ENCODE measurements at regions not wholly inside any gene's neighbourhood (a gene's known extent, or its start where the extent isn't known, plus 50 kb on each side); places are given as distances from the start of the nearest gene placed in this dataset.

DNA sequence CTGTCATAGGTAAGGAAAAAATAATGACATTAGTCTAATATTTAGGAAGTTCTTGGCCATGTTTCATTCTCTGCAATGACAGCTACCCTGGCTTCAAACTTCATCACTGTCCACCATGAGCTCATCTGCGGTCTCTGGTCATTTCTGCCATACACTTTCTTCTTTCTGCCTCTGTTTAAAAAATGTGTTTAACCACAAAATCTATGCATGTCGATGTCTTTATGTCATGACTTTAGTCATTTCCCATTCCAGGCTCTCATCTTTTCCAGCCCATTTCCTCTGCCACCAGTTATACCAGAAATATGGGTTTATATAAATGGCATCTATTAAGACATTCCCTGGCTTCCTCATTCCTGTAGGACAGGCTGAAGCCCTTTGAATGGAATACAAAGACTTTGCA, 68.5 kb upstream of the DUSP10 start:
- Mint-ChIP-seq H3K4me1 (peaks cover 9% of the 10 kb centered on the region), H3K4me3 (no peak overlapping the region), H3K27me3 (ENCODE audit: insufficient read depth) (no peaks in the 10 kb centered on the region), H3K27ac (no peak overlapping the region), H3K36me3 (ENCODE audit: low read depth) (no peaks in the 10 kb centered on the region), H3K9me3 (no peaks in the 10 kb centered on the region)
- no peak for DNase-seq
- Histone ChIP-seq H3K9ac (ENCODE audit: extremely low read depth, low read length, poor library complexity, severe bottlenecking) (no peak overlapping the region), H3K27ac (ENCODE audit: low read depth, low read length) (no peak overlapping the region), H3K4me1 (ENCODE audit: control insufficient read depth, insufficient read depth, low read length) (peaks cover 6% of the 10 kb centered on the region), H3K4me3 (ENCODE audit: low read length) (no peak overlapping the region), H3K36me3 (ENCODE audit: control insufficient read depth, insufficient read depth, low read length) (no peaks in the 10 kb centered on the region), H3K27me3 (ENCODE audit: control insufficient read depth, insufficient read depth, low read length, poor library complexity, severe bottlenecking) (no peaks in the 10 kb centered on the region), H3K9me3 (ENCODE audit: control insufficient read depth, low read length) (no peaks in the 10 kb centered on the region)
- WGBS, 2 experiments (ENCODE audit: insufficient coverage in 1 of 2, insufficient read length in 1 of 2), result 97 to 100% methylated on average over 1 to 2 of the region's 2 CpGs
- TF ChIP-seq, protein P1, sequence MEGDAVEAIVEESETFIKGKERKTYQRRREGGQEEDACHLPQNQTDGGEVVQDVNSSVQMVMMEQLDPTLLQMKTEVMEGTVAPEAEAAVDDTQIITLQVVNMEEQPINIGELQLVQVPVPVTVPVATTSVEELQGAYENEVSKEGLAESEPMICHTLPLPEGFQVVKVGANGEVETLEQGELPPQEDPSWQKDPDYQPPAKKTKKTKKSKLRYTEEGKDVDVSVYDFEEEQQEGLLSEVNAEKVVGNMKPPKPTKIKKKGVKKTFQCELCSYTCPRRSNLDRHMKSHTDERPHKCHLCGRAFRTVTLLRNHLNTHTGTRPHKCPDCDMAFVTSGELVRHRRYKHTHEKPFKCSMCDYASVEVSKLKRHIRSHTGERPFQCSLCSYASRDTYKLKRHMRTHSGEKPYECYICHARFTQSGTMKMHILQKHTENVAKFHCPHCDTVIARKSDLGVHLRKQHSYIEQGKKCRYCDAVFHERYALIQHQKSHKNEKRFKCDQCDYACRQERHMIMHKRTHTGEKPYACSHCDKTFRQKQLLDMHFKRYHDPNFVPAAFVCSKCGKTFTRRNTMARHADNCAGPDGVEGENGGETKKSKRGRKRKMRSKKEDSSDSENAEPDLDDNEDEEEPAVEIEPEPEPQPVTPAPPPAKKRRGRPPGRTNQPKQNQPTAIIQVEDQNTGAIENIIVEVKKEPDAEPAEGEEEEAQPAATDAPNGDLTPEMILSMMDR (conservative IDR thresholded peaks at IDR 0.05), result no peak

DNA sequence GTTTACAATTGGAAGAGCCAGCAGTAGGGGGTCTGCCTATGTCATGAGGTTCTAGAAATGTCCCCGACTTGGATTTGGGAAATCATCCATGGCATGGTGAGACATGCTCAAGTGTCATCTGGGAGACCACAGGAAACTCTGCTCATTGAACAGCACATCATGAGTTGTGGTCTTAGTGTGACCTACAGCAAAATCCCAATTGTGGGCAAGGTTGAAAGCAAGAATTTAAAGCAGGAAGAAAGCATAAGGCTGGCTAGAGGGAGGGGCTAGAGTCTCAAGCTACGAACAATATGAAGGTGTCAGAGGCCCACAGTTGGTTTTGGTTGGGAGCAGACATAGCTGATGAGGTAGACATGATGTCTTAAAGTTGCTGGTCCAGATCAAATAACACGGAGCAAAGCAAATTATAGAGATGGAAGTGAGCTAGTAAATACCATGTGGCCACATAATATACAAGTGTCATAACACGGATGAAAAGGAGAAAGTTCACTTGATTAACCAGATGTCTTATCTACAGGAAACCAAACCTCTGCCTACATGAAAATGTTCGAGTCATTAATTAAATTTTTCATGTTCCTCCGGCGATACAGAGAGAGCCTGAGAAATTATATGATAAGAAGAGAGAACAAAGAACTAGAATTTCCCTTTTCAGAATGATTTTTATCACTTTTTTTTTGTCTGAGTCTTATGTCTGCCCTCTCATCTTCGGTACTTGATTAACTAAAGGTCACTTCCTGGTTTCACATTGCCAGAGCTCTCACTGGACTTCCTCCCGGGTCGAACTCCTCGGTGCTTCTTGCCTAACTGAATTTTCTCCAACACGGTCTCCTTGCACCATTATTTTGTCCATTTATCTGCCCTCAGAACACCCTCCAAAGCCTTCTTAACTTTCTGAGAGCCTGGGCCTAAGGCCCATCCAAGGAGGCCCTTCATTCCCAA, 67.5 kb upstream of the DUSP10 start:
- no peaks in the 10 kb centered on the region for H3K27me3 ChIP-seq (ENCODE audit: control insufficient read depth, insufficient read depth, low read length, poor library complexity, severe bottlenecking)
- H3K27me3 Mint-ChIP-seq (ENCODE audit: insufficient read depth), result no peaks in the 10 kb centered on the region
- no peak overlapping the region for H3K4me3 Mint-ChIP-seq
- H3K27ac ChIP-seq (ENCODE audit: low read depth, low read length), result no peak overlapping the region
- H3K9me3 Mint-ChIP-seq, result no peaks in the 10 kb centered on the region
- H3K9me3 ChIP-seq (ENCODE audit: control insufficient read depth, low read length), result no peaks in the 10 kb centered on the region
- 89 to 90% methylated on average over 9 to 12 of the region's 12 CpGs for WGBS, 2 experiments (ENCODE audit: insufficient coverage in 1 of 2, insufficient read length in 1 of 2)
- no peak overlapping the region for H3K27ac Mint-ChIP-seq
- H3K36me3 Mint-ChIP-seq (ENCODE audit: low read depth), result no peaks in the 10 kb centered on the region
- H3K9ac ChIP-seq (ENCODE audit: extremely low read depth, low read length, poor library complexity, severe bottlenecking), result no peak overlapping the region
- DNase-seq, result no peak
- H3K4me3 ChIP-seq (ENCODE audit: low read length), result no peak overlapping the region
- peaks cover 9% of the 10 kb centered on the region for H3K4me1 Mint-ChIP-seq
- TF ChIP-seq, protein P1 (conservative IDR thresholded peaks at IDR 0.05), result no peak
- no peaks in the 10 kb centered on the region for H3K36me3 ChIP-seq (ENCODE audit: control insufficient read depth, insufficient read depth, low read length)
- H3K4me1 ChIP-seq (ENCODE audit: control insufficient read depth, insufficient read depth, low read length), result peaks cover 6% of the 10 kb centered on the region

DNA sequence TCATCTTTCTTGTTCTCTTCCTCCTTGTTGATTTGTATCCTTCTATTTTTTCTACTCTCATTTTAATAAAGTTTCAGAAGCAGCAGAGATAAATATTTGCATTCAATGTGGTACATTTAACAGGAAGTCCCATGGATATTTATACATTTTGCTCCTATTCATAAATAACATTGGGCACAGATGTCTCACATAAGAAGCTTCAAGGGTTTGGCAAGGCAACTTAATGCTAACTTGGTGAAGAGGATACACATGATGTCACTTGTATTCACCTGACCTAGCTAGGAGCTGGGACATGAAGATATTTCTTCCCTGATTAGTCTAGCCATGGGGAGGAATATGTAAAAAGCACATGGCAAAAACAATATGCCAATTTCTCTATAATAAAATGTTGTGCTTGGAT, 65.1 kb upstream of the DUSP10 start:
- Histone ChIP-seq H3K27ac (ENCODE audit: low read depth, low read length) (no peak overlapping the region), H3K9ac (ENCODE audit: extremely low read depth, low read length, poor library complexity, severe bottlenecking) (no peak overlapping the region), H3K4me3 (ENCODE audit: low read length) (no peak overlapping the region), H3K36me3 (ENCODE audit: control insufficient read depth, insufficient read depth, low read length) (no peaks in the 10 kb centered on the region), H3K27me3 (ENCODE audit: control insufficient read depth, insufficient read depth, low read length, poor library complexity, severe bottlenecking) (no peaks in the 10 kb centered on the region), H3K9me3 (ENCODE audit: control insufficient read depth, low read length) (no peaks in the 10 kb centered on the region), H3K4me1 (ENCODE audit: control insufficient read depth, insufficient read depth, low read length) (no peaks in the 10 kb centered on the region)
- H3K36me3 Mint-ChIP-seq (ENCODE audit: low read depth), result no peaks in the 10 kb centered on the region
- DNase-seq, result no peak
- H3K4me1 Mint-ChIP-seq, result peaks cover 11% of the 10 kb centered on the region
- H3K27ac Mint-ChIP-seq, result no peak overlapping the region
- no peak overlapping the region for H3K4me3 Mint-ChIP-seq
- no peaks in the 10 kb centered on the region for H3K27me3 Mint-ChIP-seq (ENCODE audit: insufficient read depth)
- TF ChIP-seq, protein P1 (conservative IDR thresholded peaks at IDR 0.05), result no peak
- H3K9me3 Mint-ChIP-seq, result no peaks in the 10 kb centered on the region
